ENCODE measurements at regions not wholly inside any gene's neighbourhood (a gene's known extent, or its start where the extent isn't known, plus 50 kb on each side); places are given as distances from the start of the nearest gene placed in this dataset.

DNA sequence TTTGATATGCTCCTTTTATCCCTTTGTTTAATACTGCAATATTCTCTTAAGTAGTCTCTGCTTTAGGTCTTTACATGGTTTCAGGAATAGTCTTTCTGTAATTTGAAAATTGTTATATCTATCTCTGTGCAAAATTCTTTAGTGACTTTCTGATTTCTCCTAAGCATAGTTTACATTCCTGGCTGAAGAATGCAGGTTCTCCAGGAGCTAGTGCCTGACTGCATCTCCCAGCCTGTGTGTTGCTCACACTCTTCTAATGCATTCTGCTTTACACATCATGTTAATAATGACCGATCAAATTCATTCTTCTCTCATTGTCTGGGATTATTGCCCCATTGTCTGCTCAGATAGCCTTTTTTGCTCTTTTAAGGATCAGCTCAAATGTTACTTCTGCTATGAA is 1349.2 kb downstream of the DSC3 start:
- no peak for TF ChIP-seq CTCF (IDR thresholded peaks at IDR 0.05; ENCODE audit: insufficient read depth, low read length)
- TF ChIP-seq, protein P1, sequence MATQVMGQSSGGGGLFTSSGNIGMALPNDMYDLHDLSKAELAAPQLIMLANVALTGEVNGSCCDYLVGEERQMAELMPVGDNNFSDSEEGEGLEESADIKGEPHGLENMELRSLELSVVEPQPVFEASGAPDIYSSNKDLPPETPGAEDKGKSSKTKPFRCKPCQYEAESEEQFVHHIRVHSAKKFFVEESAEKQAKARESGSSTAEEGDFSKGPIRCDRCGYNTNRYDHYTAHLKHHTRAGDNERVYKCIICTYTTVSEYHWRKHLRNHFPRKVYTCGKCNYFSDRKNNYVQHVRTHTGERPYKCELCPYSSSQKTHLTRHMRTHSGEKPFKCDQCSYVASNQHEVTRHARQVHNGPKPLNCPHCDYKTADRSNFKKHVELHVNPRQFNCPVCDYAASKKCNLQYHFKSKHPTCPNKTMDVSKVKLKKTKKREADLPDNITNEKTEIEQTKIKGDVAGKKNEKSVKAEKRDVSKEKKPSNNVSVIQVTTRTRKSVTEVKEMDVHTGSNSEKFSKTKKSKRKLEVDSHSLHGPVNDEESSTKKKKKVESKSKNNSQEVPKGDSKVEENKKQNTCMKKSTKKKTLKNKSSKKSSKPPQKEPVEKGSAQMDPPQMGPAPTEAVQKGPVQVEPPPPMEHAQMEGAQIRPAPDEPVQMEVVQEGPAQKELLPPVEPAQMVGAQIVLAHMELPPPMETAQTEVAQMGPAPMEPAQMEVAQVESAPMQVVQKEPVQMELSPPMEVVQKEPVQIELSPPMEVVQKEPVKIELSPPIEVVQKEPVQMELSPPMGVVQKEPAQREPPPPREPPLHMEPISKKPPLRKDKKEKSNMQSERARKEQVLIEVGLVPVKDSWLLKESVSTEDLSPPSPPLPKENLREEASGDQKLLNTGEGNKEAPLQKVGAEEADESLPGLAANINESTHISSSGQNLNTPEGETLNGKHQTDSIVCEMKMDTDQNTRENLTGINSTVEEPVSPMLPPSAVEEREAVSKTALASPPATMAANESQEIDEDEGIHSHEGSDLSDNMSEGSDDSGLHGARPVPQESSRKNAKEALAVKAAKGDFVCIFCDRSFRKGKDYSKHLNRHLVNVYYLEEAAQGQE (IDR thresholded peaks at IDR 0.05; ENCODE audit: insufficient replicate concordance, low read depth): no peak
